CD14-positive monocyte (primary cell): ENCODE measurements at regions not wholly inside any gene's neighbourhood (a gene's known extent, or its start where the extent isn't known, plus 50 kb on each side); places are given as distances from the start of the nearest gene placed in this dataset.
A peak's percentile ranks its signal among the peaks of the same experiment; 100 is the strongest.

ENCODE experiments used
- DNase-seq, 3 donors: peaks; one replicate each; pipeline ENCODE4 v3.0.0-alpha.2; 2011 to 2022
- H2AFZ ChIP-seq: 2 replicates; pipeline ENCODE4 v1.6.0; 2012; ENCODE audit warnings: mild to moderate bottlenecking, low read depth, low read length, inconsistent platforms; ENCODE audit not compliant: insufficient read depth, poor library complexity, severe bottlenecking
- H3K27ac ChIP-seq, 2 donors: 1 replicate in 1 of 2; 2 replicates in 1 of 2; pipeline ENCODE4 v1.5.1; 2012 to 2013; ENCODE audit warnings: low read length in 2 of 2, control low read depth in 1 of 2, inconsistent platforms in 1 of 2, low read depth in 1 of 2, mild to moderate bottlenecking in 1 of 2
- H3K27me3 ChIP-seq, 2 donors: one replicate each; pipeline versions ENCODE4 v1.6.0 to v1.6.1; 2011 to 2013; ENCODE audit warnings: low read length in 2 of 2; ENCODE audit not compliant: control insufficient read depth in 2 of 2, insufficient read depth in 2 of 2
- H3K36me3 ChIP-seq, 2 donors: replicated peaks in 1 of 2; 1 replicate in 1 of 2; 2 replicates in 1 of 2; pipeline versions ENCODE4 v1.5.1 to v1.6.1; 2012 to 2013; ENCODE audit warnings: low read length in 2 of 2, control low read depth in 1 of 2, inconsistent platforms in 1 of 2, mild to moderate bottlenecking in 1 of 2; ENCODE audit not compliant: insufficient read depth in 2 of 2, control insufficient read depth in 1 of 2
- H3K4me1 ChIP-seq, 2 donors: 1 replicate in 1 of 2; 2 replicates in 1 of 2; pipeline versions ENCODE4 v1.5.1 to v1.6.1; 2012 to 2013; ENCODE audit warnings: low read length in 2 of 2, control low read depth in 1 of 2, inconsistent platforms in 1 of 2, mild to moderate bottlenecking in 1 of 2, moderate library complexity in 1 of 2; ENCODE audit not compliant: insufficient read depth in 2 of 2, control insufficient read depth in 1 of 2
- H3K4me2 ChIP-seq: replicated peaks from 2 replicates; pipeline ENCODE3; 2012; ENCODE audit warnings: low read length, moderate library complexity, mild to moderate bottlenecking; ENCODE audit not compliant: poor library complexity, severe bottlenecking; ENCODE audit errors: extremely low read depth
- H3K4me3 ChIP-seq, 3 experiments: fragments of 200-600 bp in 1 of 3; sonication (generic) in 1 of 3; replicated peaks in 1 of 3; 1 replicate in 2 of 3; 2 replicates in 1 of 3; pipeline ENCODE4 v1.5.1; 2011 to 2013; ENCODE audit warnings: low read length in 3 of 3, mild to moderate bottlenecking in 3 of 3, control low read depth in 2 of 3, low read depth in 2 of 3, inconsistent platforms in 1 of 3, moderate library complexity in 1 of 3
- H3K79me2 ChIP-seq: 2 replicates; pipeline ENCODE4 v1.6.0; 2012; ENCODE audit warnings: mild to moderate bottlenecking, control low read depth, inconsistent platforms, low read length, moderate library complexity; ENCODE audit not compliant: insufficient read depth
- H3K9ac ChIP-seq: 2 replicates; pipeline ENCODE4 v1.6.0; 2017; ENCODE audit warnings: low read length, mild to moderate bottlenecking; ENCODE audit not compliant: insufficient read depth, poor library complexity, severe bottlenecking
- H3K9me3 ChIP-seq, 2 donors: replicated peaks in 1 of 2; 1 replicate in 1 of 2; 2 replicates in 1 of 2; pipeline versions ENCODE4 v1.5.1 to v1.6.1; 2012 to 2013; ENCODE audit warnings: low read length in 2 of 2, control low read depth in 1 of 2; ENCODE audit not compliant: control insufficient read depth in 1 of 2, insufficient read depth in 1 of 2
- H4K20me1 ChIP-seq: 2 replicates; pipeline ENCODE4 v1.6.0; 2012; ENCODE audit warnings: mild to moderate bottlenecking, low read length, control low read depth, moderate library complexity; ENCODE audit not compliant: insufficient read depth
- H3K27ac Mint-ChIP-seq, 7 donors: one replicate each; pipeline ENCODE4 v1.8.0; 2020; ENCODE audit warnings: mild to moderate bottlenecking in 7 of 7, mixed read lengths in 7 of 7, moderate library complexity in 6 of 7, inconsistent platforms in 2 of 7
- H3K27me3 Mint-ChIP-seq, 3 donors: one replicate each; pipeline ENCODE4 v1.8.0; 2021 to 2022; ENCODE audit warnings: low read depth in 3 of 3, mild to moderate bottlenecking in 3 of 3, mixed read lengths in 3 of 3, moderate library complexity in 3 of 3, inconsistent platforms in 1 of 3
- H3K36me3 Mint-ChIP-seq, 2 donors: one replicate each; pipeline ENCODE4 v1.8.0; 2020; ENCODE audit warnings: mixed read lengths in 2 of 2, inconsistent platforms in 1 of 2, mild to moderate bottlenecking in 1 of 2
- H3K4me1 Mint-ChIP-seq: one replicate; pipeline ENCODE4 v1.8.0; 2020; ENCODE audit warnings: mild to moderate bottlenecking, mixed read lengths
- H3K4me3 Mint-ChIP-seq, 2 donors: one replicate each; pipeline ENCODE4 v1.8.0; 2020; ENCODE audit warnings: mild to moderate bottlenecking in 2 of 2, mixed read lengths in 2 of 2, moderate library complexity in 1 of 2
- H3K9me3 Mint-ChIP-seq, 7 donors: one replicate each; pipeline ENCODE4 v1.8.0; 2020 to 2022; ENCODE audit warnings: mixed read lengths in 7 of 7, mild to moderate bottlenecking in 6 of 7, moderate library complexity in 6 of 7, inconsistent platforms in 2 of 7
- CTCF ChIP-seq: fragments of 200-600 bp; IDR thresholded peaks from one replicate; pipeline ENCODE4 v1.8.0; 2022; ENCODE audit warnings: antibody characterized with exemption, mild to moderate bottlenecking
- WGBS: methylation state at CpG from one replicate; pipeline ENCODE4 v1.1.5; 2013; ENCODE audit warnings: missing lambda C conversion rate; ENCODE audit not compliant: insufficient coverage; 5-methylcytosine and 5-hydroxymethylcytosine counted together
- intact Hi-C, 2 donors: fragments of 100-400 bp; cut with micrococcal nuclease; formaldehyde crosslinking; loops; one replicate each; pipeline versions ENCODE4 v1.15.0 to v1.15.1; 2023

GRCh38 chr3:117519776-117520175 lies 810.2 kb downstream of the TUSC7 start:
- H3K4me3 Mint-ChIP-seq = no peak overlapping the region
- no peak overlapping the region for H3K27ac Mint-ChIP-seq
- H3K4me1 Mint-ChIP-seq = peaks cover 4% of the 10 kb centered on the region

GRCh38 chr3:117520582-117520981 lies 811.0 kb downstream of the TUSC7 start:
- Histone ChIP-seq H2AFZ (no peak overlapping the region), H3K27ac (no peak overlapping the region), H3K4me2 (no peak overlapping the region), H3K27me3 (no peaks in the 10 kb centered on the region), H3K4me1 (no peaks in the 10 kb centered on the region), H3K4me3 (no peak overlapping the region), H3K9me3 (no peaks in the 10 kb centered on the region), H3K36me3 (no peaks in the 10 kb centered on the region), H4K20me1 (no peaks in the 10 kb centered on the region), H3K79me2 (no peaks in the 10 kb centered on the region), H3K9ac (no peak overlapping the region)
- no peak for DNase-seq
- Mint-ChIP-seq H3K27ac (peak overlapping the region in 1 of 7 donors; percentile 35), H3K4me1 (peaks cover 4% of the 10 kb centered on the region), H3K4me3 (no peak overlapping the region), H3K9me3 (no peaks in the 10 kb centered on the region), H3K36me3 (no peaks in the 10 kb centered on the region), H3K27me3 (peaks cover 0 to 2% (median 2%) of the 10 kb centered on the region in 3 donors)
- TF ChIP-seq CTCF = no peak
- intact Hi-C loops = no loop called here
- 100% methylated on average over 1 of the region's 4 CpGs for WGBS

More at GRCh38 chr3:117519776-117520175, 810.2 kb downstream of the TUSC7 start:
- H3K27me3 ChIP-seq = no peaks in the 10 kb centered on the region
- TF ChIP-seq CTCF = no peak
- no peak overlapping the region for H3K4me2 ChIP-seq
- no peak overlapping the region for H2AFZ ChIP-seq
- no peak overlapping the region for H3K9ac ChIP-seq
- no peaks in the 10 kb centered on the region for H3K79me2 ChIP-seq
- H3K27ac ChIP-seq = no peak overlapping the region
- no peaks in the 10 kb centered on the region for H3K9me3 ChIP-seq
- H3K36me3 ChIP-seq = no peaks in the 10 kb centered on the region
- peaks cover 0 to 2% (median 2%) of the 10 kb centered on the region in 3 donors for H3K27me3 Mint-ChIP-seq
- no peaks in the 10 kb centered on the region for H4K20me1 ChIP-seq
- no peaks in the 10 kb centered on the region for H3K4me1 ChIP-seq
- no peak for DNase-seq
- WGBS = 100% methylated on average over 1 of the region's 1 CpG
- no peaks in the 10 kb centered on the region for H3K9me3 Mint-ChIP-seq
- H3K36me3 Mint-ChIP-seq = no peaks in the 10 kb centered on the region
- intact Hi-C loops = no loop called here
- no peak overlapping the region for H3K4me3 ChIP-seq
